ENCODE measurements at regions not wholly inside any gene's neighbourhood (a gene's known extent, or its start where the extent isn't known, plus 50 kb on each side); places are given as distances from the start of the nearest gene placed in this dataset.

DNA sequence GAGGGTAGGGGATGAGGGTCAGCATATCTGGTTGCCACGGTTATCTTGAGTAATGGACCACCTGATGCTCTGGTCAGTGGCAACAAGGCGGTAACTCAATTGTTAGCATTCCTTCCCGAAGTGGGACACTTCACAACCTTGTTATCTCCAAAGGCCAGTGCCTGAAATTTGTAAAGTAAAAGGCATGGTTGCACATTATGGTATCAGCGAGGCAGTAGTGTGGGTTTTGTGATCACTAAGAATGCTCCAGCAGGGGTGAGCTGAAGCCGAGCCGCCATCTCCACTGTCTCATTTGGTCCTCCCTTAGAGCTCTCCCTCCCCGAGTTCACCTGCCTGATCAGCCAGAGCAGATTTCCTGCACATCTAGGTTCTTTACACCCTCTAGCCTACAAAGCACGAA is 50.5 kb upstream of the LGALSL start:
- DNase-seq (ENCODE audit: low read depth), result no peak

DNA sequence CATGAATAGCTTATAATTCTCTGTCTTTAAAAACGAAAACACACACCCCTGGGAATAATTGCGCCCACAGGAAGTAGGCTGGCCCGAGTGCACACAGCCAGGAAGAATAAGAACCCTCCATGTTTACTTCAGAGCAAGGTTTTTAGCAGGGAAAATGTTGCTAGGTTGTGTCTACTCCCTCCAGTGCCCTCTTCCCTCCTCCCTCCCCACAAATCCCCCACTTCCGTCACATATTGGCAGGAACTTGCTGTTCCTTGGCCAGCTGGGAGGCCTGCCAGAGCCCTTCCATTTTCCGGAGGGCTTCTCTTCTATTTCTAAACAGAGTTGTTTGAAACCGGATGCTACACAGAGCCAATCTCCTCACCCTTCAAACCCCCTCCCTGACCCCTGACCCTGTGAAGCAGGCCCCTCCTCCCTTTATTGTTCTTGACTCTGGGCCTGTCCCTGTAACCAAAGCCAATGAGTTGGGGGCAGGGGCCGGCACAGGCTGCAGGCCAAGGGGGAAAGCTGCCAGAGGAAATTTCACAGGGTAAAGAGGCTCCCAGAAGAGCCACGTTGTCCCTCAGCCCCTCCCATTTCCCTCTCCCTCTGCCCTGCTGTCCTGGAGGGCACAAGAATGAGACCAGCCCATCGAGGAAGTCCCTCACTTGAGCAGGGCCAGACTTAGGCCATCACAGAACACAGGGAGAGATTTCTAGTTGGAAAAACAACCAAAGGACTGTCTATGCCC is 49.8 kb upstream of the LGALSL start:
- no peak for DNase-seq (ENCODE audit: low read depth)

All from activated T-cell treated with anti-CD3 and anti-CD28 coated beads for 24 hours (primary cell).